ENCODE measurements at regions not wholly inside any gene's neighbourhood (a gene's known extent, or its start where the extent isn't known, plus 50 kb on each side); places are given as distances from the start of the nearest gene placed in this dataset.

GRCh38 chr6:115272311-115272710, 788.4 kb downstream of the FRK start:
- no peak overlapping the region for H3K4me3 ChIP-seq (replicated peaks in 1 of 2; ENCODE audit: low read depth in 1 of 2, low read length in 2 of 2)
- no peak overlapping the region for H3K9ac ChIP-seq (ENCODE audit: low read length)
- H3K9me3 ChIP-seq (ENCODE audit: control insufficient read depth in 1 of 2, insufficient read depth in 1 of 2, low read depth in 1 of 2, low read length in 2 of 2) = no peaks in the 10 kb centered on the region
- H4K20me1 ChIP-seq (ENCODE audit: insufficient read depth) = no peaks in the 10 kb centered on the region
- TF ChIP-seq TCF7L2 (IDR thresholded peaks at IDR 0.05; ENCODE audit: borderline replicate concordance, extremely low read depth, insufficient read depth, insufficient read length) = no peak
- no peak for TF ChIP-seq MAX (IDR thresholded peaks at IDR 0.05)
- no peak for TF ChIP-seq SRF (IDR thresholded peaks at IDR 0.05; ENCODE audit: low read depth)
- TF ChIP-seq YY1 (IDR thresholded peaks at IDR 0.05; ENCODE audit: extremely low read depth, insufficient replicate concordance, low read depth, low read length) = no peak
- no peak for TF ChIP-seq JUND (IDR thresholded peaks at IDR 0.05)
- TF ChIP-seq RAD21 (IDR thresholded peaks at IDR 0.05; ENCODE audit: low read depth) = no peak
- TF ChIP-seq CEBPB (IDR thresholded peaks at IDR 0.05; ENCODE audit: low read depth) = no peak
- TF ChIP-seq, protein P1, sequence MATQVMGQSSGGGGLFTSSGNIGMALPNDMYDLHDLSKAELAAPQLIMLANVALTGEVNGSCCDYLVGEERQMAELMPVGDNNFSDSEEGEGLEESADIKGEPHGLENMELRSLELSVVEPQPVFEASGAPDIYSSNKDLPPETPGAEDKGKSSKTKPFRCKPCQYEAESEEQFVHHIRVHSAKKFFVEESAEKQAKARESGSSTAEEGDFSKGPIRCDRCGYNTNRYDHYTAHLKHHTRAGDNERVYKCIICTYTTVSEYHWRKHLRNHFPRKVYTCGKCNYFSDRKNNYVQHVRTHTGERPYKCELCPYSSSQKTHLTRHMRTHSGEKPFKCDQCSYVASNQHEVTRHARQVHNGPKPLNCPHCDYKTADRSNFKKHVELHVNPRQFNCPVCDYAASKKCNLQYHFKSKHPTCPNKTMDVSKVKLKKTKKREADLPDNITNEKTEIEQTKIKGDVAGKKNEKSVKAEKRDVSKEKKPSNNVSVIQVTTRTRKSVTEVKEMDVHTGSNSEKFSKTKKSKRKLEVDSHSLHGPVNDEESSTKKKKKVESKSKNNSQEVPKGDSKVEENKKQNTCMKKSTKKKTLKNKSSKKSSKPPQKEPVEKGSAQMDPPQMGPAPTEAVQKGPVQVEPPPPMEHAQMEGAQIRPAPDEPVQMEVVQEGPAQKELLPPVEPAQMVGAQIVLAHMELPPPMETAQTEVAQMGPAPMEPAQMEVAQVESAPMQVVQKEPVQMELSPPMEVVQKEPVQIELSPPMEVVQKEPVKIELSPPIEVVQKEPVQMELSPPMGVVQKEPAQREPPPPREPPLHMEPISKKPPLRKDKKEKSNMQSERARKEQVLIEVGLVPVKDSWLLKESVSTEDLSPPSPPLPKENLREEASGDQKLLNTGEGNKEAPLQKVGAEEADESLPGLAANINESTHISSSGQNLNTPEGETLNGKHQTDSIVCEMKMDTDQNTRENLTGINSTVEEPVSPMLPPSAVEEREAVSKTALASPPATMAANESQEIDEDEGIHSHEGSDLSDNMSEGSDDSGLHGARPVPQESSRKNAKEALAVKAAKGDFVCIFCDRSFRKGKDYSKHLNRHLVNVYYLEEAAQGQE (IDR thresholded peaks at IDR 0.05; ENCODE audit: low read depth) = no peak
- TF ChIP-seq ZFX (IDR thresholded peaks at IDR 0.05) = no peak
- TF ChIP-seq FOSL1 (IDR thresholded peaks at IDR 0.05; ENCODE audit: low read depth) = no peak
- no peak for TF ChIP-seq ELF1 (IDR thresholded peaks at IDR 0.05; ENCODE audit: borderline replicate concordance, low read depth)
- no peak for TF ChIP-seq CBX3 (IDR thresholded peaks at IDR 0.05; ENCODE audit: low read depth)
- TF ChIP-seq ZBTB33 (IDR thresholded peaks at IDR 0.05; ENCODE audit: extremely low read depth, insufficient replicate concordance, low read length) = no peak
- no peak for TF ChIP-seq CTCF (IDR thresholded peaks at IDR 0.05 in 2 of 3, conservative IDR thresholded peaks at IDR 0.05 in 1 of 3; ENCODE audit: borderline replicate concordance in 1 of 3, insufficient read depth in 1 of 3, low read depth in 2 of 3, low read length in 2 of 3)
- no peak for TF ChIP-seq EGR1 (IDR thresholded peaks at IDR 0.05; ENCODE audit: low read depth)
- TF ChIP-seq POLR2A (IDR thresholded peaks at IDR 0.05; ENCODE audit: borderline replicate concordance, extremely low read depth, insufficient read depth, insufficient read length) = no peak
- TF ChIP-seq SIN3A (IDR thresholded peaks at IDR 0.05; ENCODE audit: low read depth) = no peak
- no peak for TF ChIP-seq SP1 (IDR thresholded peaks at IDR 0.05; ENCODE audit: low read depth)
- no peak for TF ChIP-seq ZNF274 (IDR thresholded peaks at IDR 0.05; ENCODE audit: low read depth, low read length)
- TF ChIP-seq, protein P2, sequence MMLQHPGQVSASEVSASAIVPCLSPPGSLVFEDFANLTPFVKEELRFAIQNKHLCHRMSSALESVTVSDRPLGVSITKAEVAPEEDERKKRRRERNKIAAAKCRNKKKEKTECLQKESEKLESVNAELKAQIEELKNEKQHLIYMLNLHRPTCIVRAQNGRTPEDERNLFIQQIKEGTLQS (IDR thresholded peaks at IDR 0.05) = no peak
- H3K4me2 ChIP-seq (ENCODE audit: low read length) = no peak overlapping the region
- H3K4me1 ChIP-seq (ENCODE audit: control insufficient read depth in 1 of 2, insufficient read depth in 2 of 2, low read length in 2 of 2) = no peaks in the 10 kb centered on the region
- ChIA-PET RAD21 (ENCODE audit: low non-redundant PET in 1 of 2, low total read pairs in 2 of 2, uncharacterized antibody in 2 of 2, unreplicated experiment in 2 of 2) (no interaction called here), POLR2A (no interaction called here), CTCF (no interaction called here)
- no peaks in the 10 kb centered on the region for H3K9me2 ChIP-seq (ENCODE audit: insufficient read depth)
- H3K79me2 ChIP-seq (ENCODE audit: insufficient read depth, low read length) = no peaks in the 10 kb centered on the region
- no peak overlapping the region for H3K27ac ChIP-seq (ENCODE audit: low read depth, low read length)
- DNase-seq (ENCODE audit: low read depth, low spot score) (no peak), ATAC-seq (no peak)
- intact Hi-C loops (cut with micrococcal nuclease) = no loop called here
- H3K27me3 ChIP-seq (ENCODE audit: insufficient read depth, low read length) = no peaks in the 10 kb centered on the region
- no peak overlapping the region for H2AFZ ChIP-seq (ENCODE audit: low read depth, low read length, poor library complexity, severe bottlenecking)
- BruUV-seq (replicated peaks) = no TSS peak
- no peaks in the 10 kb centered on the region for H3K36me3 ChIP-seq (ENCODE audit: control insufficient read depth in 1 of 2, insufficient read depth in 2 of 2, low read length in 2 of 2)
